Suppressor macrophage treated with lipopolysaccharide for 4 hours (primary cell): ENCODE measurements at regions not wholly inside any gene's neighbourhood (a gene's known extent, or its start where the extent isn't known, plus 50 kb on each side); places are given as distances from the start of the nearest gene placed in this dataset.

Experiments used
- DNase-seq: peaks from one replicate; pipeline ENCODE4 v3.0.0-alpha.2; 2020

- DNase-seq = no peak
Observed at GRCh38 chr9:73566627-73567026, 415.0 kb downstream of the ANXA1 start.

GRCh38 chr9:73573235-73573634 lies 421.6 kb downstream of the ANXA1 start:
- DNase-seq = no peak

GRCh38 chr9:73575101-73576060 lies 423.7 kb downstream of the ANXA1 start:
- DNase-seq = no peak

GRCh38 chr9:73577848-73578247 lies 426.2 kb downstream of the ANXA1 start:
- DNase-seq = no peak

GRCh38 chr9:73579823-73580222 lies 428.2 kb downstream of the ANXA1 start:
- DNase-seq = no peak

GRCh38 chr9:73583576-73583975 lies 431.9 kb downstream of the ANXA1 start:
- no peak for DNase-seq

GRCh38 chr9:73595036-73595545 lies 443.4 kb downstream of the ANXA1 start:
- DNase-seq = no peak

- no peak for DNase-seq
Observed at GRCh38 chr9:73596321-73596720, 444.7 kb downstream of the ANXA1 start.

- DNase-seq = no peak
Observed at GRCh38 chr9:73597039-73597438, 445.4 kb downstream of the ANXA1 start.

GRCh38 chr9:73597771-73598170 lies 446.1 kb downstream of the ANXA1 start:
- DNase-seq = no peak

GRCh38 chr9:73609381-73609780 lies 457.7 kb downstream of the ANXA1 start:
- no peak for DNase-seq

GRCh38 chr9:73611032-73611431 lies 459.4 kb downstream of the ANXA1 start:
- no peak for DNase-seq

GRCh38 chr9:73613092-73613701 lies 461.5 kb downstream of the ANXA1 start:
- DNase-seq = no peak

- DNase-seq = no peak
Observed at GRCh38 chr9:73615557-73615956, 463.9 kb downstream of the ANXA1 start.

GRCh38 chr9:73617586-73617985 lies 465.9 kb downstream of the ANXA1 start:
- no peak for DNase-seq

GRCh38 chr9:73640971-73641370 lies 489.3 kb downstream of the ANXA1 start:
- DNase-seq = no peak

GRCh38 chr9:73643379-73644013 lies 491.8 kb downstream of the ANXA1 start:
- no peak for DNase-seq

- no peak for DNase-seq
Observed at GRCh38 chr9:73647560-73647959, 495.9 kb downstream of the ANXA1 start.

GRCh38 chr9:73649552-73649951 lies 497.9 kb downstream of the ANXA1 start:
- DNase-seq = no peak

GRCh38 chr9:73655363-73655762 lies 503.7 kb downstream of the ANXA1 start:
- no peak for DNase-seq

- DNase-seq = no peak
Observed at GRCh38 chr9:73655831-73656230, 504.2 kb downstream of the ANXA1 start.

GRCh38 chr9:73665253-73665652 lies 513.6 kb downstream of the ANXA1 start:
- DNase-seq = no peak

GRCh38 chr9:73667749-73668148 lies 516.1 kb downstream of the ANXA1 start:
- DNase-seq = no peak

- DNase-seq = no peak
Observed at GRCh38 chr9:73680831-73681230, 529.2 kb downstream of the ANXA1 start.
